HepG2 (cell line): ENCODE measurements at regions not wholly inside any gene's neighbourhood (a gene's known extent, or its start where the extent isn't known, plus 50 kb on each side); places are given as distances from the start of the nearest gene placed in this dataset.

Experiments used
- FOXP1 ChIP-seq, 2 experiments: fragments of 450-650 bp in 1 of 2; IDR thresholded peaks; 2 replicates each; pipeline ENCODE4 v1.6.1; 2017 to 2018; ENCODE audit warnings: antibody characterized with exemption in 1 of 2
- MAZ ChIP-seq, 2 experiments: sonication (generic) in 1 of 2; formaldehyde crosslinking in 1 of 2; IDR thresholded peaks; 2 replicates each; pipeline versions ENCODE4 v1.5.0 to v1.6.1; 2012 to 2020; ENCODE audit warnings: low read depth in 2 of 2, mild to moderate bottlenecking in 2 of 2, borderline replicate concordance in 1 of 2, improper control_type of control experiment in 1 of 2, low read length in 1 of 2, missing genetic modification reagents in 1 of 2, moderate library complexity in 1 of 2
- SIN3A ChIP-seq: IDR thresholded peaks from 2 replicates; pipeline ENCODE4 v1.6.1; 2011; ENCODE audit warnings: low read depth, mild to moderate bottlenecking, control low read depth, low read length, borderline replicate concordance
- ZFP82 ChIP-seq: sonication (generic); formaldehyde crosslinking; IDR thresholded peaks from 2 replicates; pipeline ENCODE4 v1.5.1; 2020; ENCODE audit warnings: mild to moderate bottlenecking, missing genetic modification reagents, borderline replicate concordance
- ZNF12 ChIP-seq: sonication (generic); formaldehyde crosslinking; IDR thresholded peaks from 2 replicates; pipeline ENCODE4 v1.5.0; 2020; ENCODE audit warnings: missing genetic modification reagents
- TF ChIP-seq, protein P1 (sequence below): sonication (generic); formaldehyde crosslinking; IDR thresholded peaks from 2 replicates; pipeline ENCODE4 v1.4.0; 2020; ENCODE audit warnings: missing genetic modification reagents
- TF ChIP-seq, protein P2 (sequence below): sonication (generic); formaldehyde crosslinking; IDR thresholded peaks from 2 replicates; pipeline ENCODE4 v1.5.0; 2020; ENCODE audit warnings: mild to moderate bottlenecking, missing genetic modification reagents, moderate library complexity

DNA sequence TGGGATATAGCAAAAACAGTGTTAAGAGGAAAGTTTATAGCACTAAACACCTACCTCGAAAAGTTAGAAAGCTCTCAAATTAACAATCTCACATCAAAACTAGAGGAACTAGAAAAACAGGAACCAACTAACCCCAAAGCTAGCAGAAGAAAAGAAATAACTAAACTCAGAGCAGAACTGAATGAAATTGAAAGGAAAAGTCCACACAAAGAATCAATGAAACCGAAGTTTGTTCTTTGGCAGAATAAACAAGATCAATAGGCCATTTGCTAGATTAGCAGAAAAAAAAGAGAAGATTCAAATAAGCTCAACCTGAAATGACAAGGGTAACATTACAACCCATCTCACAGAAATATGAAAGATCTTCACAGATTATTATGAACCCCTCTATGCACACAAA is 234.8 kb upstream of the ISL1 start:
- TF ChIP-seq ZFP82: no peak
- TF ChIP-seq FOXP1 (IDR thresholded peaks at IDR 0.05): no peak
- TF ChIP-seq FOXP1 (CRISPR knock-in tag; IDR thresholded peaks at IDR 0.05): no peak
- no peak for TF ChIP-seq SIN3A
- TF ChIP-seq ZNF12 (CRISPR knock-in tag): no peak
- TF ChIP-seq, protein P1, sequence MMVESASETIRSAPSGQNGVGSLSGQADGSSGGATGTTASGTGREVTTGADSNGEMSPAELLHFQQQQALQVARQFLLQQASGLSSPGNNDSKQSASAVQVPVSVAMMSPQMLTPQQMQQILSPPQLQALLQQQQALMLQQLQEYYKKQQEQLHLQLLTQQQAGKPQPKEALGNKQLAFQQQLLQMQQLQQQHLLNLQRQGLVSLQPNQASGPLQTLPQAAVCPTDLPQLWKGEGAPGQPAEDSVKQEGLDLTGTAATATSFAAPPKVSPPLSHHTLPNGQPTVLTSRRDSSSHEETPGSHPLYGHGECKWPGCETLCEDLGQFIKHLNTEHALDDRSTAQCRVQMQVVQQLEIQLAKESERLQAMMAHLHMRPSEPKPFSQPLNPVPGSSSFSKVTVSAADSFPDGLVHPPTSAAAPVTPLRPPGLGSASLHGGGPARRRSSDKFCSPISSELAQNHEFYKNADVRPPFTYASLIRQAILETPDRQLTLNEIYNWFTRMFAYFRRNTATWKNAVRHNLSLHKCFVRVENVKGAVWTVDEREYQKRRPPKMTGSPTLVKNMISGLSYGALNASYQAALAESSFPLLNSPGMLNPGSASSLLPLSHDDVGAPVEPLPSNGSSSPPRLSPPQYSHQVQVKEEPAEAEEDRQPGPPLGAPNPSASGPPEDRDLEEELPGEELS: no peak
- TF ChIP-seq, protein P2, sequence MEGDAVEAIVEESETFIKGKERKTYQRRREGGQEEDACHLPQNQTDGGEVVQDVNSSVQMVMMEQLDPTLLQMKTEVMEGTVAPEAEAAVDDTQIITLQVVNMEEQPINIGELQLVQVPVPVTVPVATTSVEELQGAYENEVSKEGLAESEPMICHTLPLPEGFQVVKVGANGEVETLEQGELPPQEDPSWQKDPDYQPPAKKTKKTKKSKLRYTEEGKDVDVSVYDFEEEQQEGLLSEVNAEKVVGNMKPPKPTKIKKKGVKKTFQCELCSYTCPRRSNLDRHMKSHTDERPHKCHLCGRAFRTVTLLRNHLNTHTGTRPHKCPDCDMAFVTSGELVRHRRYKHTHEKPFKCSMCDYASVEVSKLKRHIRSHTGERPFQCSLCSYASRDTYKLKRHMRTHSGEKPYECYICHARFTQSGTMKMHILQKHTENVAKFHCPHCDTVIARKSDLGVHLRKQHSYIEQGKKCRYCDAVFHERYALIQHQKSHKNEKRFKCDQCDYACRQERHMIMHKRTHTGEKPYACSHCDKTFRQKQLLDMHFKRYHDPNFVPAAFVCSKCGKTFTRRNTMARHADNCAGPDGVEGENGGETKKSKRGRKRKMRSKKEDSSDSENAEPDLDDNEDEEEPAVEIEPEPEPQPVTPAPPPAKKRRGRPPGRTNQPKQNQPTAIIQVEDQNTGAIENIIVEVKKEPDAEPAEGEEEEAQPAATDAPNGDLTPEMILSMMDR: no peak
- no peak for TF ChIP-seq MAZ (IDR thresholded peaks at IDR 0.05; ENCODE audit: borderline replicate concordance, low read depth, low read length)
- TF ChIP-seq MAZ (CRISPR knock-in tag; IDR thresholded peaks at IDR 0.05; ENCODE audit: low read depth): no peak
